Dermis blood vessel endothelial cell (primary cell): ENCODE measurements at regions not wholly inside any gene's neighbourhood (a gene's known extent, or its start where the extent isn't known, plus 50 kb on each side); places are given as distances from the start of the nearest gene placed in this dataset.

Experiments used
- DNase-seq: peaks from one replicate; pipeline ENCODE4 v3.0.0; 2010

- no peak for DNase-seq
Measured at GRCh38 chr6:170025935-170026750, 264.7 kb downstream of the DLL1 start.

DNA sequence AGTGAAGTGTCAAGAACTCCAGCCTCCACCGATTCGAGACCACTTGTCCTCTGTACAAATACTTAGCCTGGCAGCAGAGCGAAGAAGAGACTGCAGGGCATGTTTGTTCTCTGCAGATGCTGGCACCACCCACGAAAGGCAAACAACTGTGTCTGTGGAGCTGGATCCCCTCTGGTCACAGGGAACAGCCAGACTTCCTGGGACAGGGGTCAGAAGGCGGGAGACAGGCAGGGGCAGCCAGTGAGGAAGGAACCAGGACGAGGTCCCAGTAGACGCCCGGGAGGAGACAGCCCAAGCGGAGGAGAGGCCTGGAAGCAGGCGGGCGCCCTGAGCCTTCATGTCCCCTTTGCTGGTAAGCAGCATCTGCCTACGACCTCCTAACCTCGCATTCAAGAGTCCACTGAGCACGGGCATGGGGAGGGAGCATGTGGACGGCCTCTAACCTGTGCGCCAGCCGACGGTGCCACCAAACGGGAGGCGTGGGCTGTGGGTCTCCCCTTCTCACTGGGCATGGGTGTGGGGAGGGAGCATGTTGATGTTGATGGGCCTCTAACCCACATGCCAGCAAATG lies 265.5 kb downstream of the DLL1 start:
- DNase-seq = no peak

DNA sequence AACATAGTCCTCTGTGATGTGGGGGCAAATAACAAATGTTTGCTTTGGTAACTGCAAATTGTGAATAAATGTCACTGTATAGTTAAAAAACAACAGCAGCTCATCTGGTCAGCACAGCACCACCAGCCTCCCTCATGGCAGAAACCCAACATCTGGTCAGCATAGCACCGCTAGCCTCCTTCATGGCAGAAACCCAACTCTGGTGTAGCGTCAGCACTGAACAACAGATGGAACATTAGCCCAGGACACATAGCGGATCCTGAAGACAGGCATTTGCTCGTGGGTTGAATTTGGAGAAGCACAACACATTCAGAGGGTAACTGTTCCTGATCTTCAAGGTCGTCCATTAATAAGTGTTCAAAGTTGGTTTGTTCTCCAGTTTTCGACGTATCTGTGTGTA lies 265.9 kb downstream of the DLL1 start:
- no peak for DNase-seq

DNA sequence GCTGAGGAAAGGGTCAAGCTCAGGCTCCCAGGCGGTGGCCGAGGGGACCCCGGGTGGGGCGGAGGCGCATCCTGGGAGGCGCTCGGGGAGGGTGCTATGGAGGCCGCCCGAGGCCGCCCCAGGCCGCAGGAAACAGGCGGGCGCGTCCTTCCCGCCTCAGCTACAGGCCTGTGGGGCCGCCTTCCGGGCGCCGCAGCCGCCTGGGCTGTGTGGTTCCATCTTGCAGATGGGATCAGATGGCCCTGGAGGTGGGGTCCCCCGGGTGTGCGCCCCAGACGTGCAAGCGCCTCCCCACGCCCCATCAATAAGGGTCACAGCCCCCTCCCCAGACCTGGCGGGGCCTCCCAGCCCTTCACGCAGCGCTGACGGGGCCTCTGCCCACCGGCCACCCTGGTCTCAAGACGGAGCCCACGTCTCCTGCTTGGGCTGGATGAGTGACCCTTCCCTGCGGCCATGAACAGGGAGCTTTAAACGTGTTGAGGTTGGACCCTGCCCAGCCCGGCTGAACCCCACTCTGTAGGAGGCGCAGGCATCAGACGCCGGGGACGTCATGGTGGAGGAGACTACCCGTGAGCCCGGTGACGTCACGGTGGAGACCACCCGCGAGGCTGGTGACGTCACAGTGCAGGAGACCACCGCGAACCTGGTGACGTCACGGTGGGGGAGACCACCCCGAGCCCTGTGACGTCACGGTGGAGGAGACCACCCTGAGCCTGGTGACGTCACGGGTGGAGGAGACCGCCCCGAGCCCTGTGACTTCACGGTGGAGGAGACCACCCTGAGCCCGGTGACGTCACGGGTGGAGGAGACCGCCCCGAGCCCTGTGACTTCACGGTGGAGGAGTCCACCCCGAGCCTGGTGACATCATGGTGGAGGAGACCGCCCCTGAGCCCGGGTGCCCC lies 267.0 kb downstream of the DLL1 start:
- DNase-seq = no peak

- no peak for DNase-seq
Measured at GRCh38 chr6:170022827-170023619, 267.9 kb downstream of the DLL1 start.

- no peak for DNase-seq
Measured at GRCh38 chr6:170022291-170022722, 268.6 kb downstream of the DLL1 start.

- no peak for DNase-seq
Measured at GRCh38 chr6:170021579-170021978, 269.3 kb downstream of the DLL1 start.

GRCh38 chr6:170019818-170020583 lies 268.6 kb downstream of the ERMARD start:
- no peak for DNase-seq

DNA sequence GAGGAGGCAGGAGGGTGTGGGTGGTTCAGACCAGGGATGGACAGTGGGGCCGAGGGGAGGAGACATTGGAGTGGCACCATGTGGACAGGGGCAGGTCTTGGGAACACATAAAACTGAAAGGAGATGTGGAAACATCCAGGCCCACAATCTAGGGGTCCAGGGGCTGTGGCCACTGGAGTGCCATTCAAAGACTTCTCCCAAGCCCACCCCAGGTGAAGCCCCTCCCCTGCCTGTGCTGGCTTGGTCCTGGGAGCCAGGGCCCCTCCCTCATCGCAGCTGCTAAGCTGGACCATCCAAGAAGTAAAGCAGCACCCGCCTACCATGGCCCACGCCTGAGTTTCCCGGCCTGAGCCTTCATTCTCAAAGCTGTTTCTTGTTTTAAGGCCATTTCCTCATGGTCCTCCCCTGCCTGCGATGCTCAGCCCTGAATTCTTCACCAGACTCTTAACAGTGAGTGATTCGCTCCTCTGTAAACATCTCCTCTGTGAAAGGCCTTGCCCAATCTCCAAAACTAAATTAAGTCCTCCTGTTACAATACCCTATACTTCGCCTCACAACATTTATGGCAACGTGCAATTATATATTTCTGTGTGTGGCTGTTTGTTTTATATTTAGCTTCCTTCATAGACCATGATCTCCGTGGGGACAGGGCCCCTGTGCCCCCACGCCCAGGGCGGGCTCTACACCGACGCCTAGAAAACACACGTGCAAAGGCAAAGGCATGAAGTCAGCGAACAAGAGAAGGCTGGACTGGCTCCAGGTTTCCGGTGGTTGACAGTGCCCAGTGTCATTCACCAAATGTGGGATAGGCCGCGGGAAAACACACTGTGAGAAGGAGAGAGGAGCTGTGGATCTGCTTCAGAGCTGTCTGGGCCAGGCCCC lies 267.8 kb downstream of the ERMARD start:
- no peak for DNase-seq

- no peak for DNase-seq
Measured at GRCh38 chr6:170018422-170018935, 267.1 kb downstream of the ERMARD start.

- no peak for DNase-seq
Measured at GRCh38 chr6:170017603-170018320, 266.3 kb downstream of the ERMARD start.

GRCh38 chr6:170013815-170014214 lies 262.4 kb downstream of the ERMARD start:
- no peak for DNase-seq

- no peak for DNase-seq
Measured at GRCh38 chr6:170012037-170012330, 260.6 kb downstream of the ERMARD start.

DNA sequence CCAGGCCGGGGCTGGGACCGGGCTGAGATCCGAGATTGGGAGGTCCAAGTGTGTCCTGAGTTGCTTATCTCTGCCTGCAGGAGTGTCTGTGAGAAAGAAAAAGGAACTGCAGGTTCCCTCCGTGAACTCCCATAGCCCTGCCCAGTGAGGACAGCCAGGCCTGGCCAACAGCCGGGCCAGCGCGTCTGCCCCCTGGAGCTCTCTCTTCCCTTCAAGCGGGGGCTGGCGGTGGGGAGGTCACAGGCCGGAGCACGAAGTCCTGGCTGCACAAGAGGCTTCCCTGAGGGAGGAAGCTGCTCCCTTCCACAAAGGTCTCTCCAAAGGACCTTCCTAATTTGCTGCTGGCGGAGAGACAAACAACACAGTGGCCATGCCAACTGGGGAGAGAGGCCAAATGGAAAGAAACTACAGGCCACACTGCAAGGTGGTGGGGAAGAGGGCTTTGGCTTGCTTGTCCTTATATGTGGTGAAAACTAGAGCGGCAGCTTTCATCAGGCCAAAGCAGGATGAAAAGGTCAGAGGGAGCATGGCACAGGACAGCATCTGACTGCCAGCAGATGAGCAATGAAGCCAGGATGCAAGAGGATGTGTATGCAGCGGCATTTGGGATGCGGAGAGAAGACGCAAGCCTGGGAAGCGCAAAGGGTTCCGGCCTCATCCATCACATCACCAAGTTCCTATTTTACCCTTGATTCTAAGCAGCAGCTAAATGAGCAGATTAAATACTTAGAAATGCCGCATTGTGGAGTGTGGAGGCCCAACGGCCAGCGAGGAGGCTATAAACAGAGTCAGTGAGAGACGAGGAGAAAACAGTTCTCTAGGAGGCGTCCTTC lies 260.0 kb downstream of the ERMARD start:
- DNase-seq = peak; percentile 14

GRCh38 chr6:170010665-170011203 lies 259.3 kb downstream of the ERMARD start:
- no peak for DNase-seq

GRCh38 chr6:170008294-170008785 lies 256.9 kb downstream of the ERMARD start:
- DNase-seq = no peak

- no peak for DNase-seq
Measured at GRCh38 chr6:170007468-170008293, 256.3 kb downstream of the ERMARD start.
